Hepatocyte (in vitro differentiated cells): ENCODE measurements at regions not wholly inside any gene's neighbourhood (a gene's known extent, or its start where the extent isn't known, plus 50 kb on each side); places are given as distances from the start of the nearest gene placed in this dataset.

Experiments
- DNase-seq: peaks from one replicate; pipeline ENCODE4 v3.0.0-alpha.2; 2016; ENCODE audit warnings: low spot score
- H2AFZ ChIP-seq: fragments of 200-600 bp; sonication (generic); 2 replicates; pipeline ENCODE4 v1.6.0; 2016; ENCODE audit warnings: antibody characterized with exemption, mild to moderate bottlenecking
- H3K27ac ChIP-seq: fragments of 200-600 bp; sonication (generic); 2 replicates; pipeline ENCODE4 v1.5.1; 2016; ENCODE audit warnings: mild to moderate bottlenecking
- H3K27me3 ChIP-seq: fragments of 200-600 bp; sonication (generic); 2 replicates; pipeline ENCODE4 v1.6.1; 2016
- H3K36me3 ChIP-seq: fragments of 200-600 bp; sonication (generic); replicated peaks from 2 replicates; pipeline ENCODE4 v1.5.1; 2016; ENCODE audit warnings: low read depth; ENCODE audit not compliant: insufficient read depth
- H3K4me1 ChIP-seq: fragments of 200-600 bp; sonication (generic); 2 replicates; pipeline ENCODE4 v1.5.1; 2016; ENCODE audit warnings: mild to moderate bottlenecking, moderate library complexity; ENCODE audit not compliant: insufficient read depth
- H3K4me2 ChIP-seq: fragments of 200-600 bp; sonication (generic); 2 replicates; pipeline ENCODE4 v1.6.0; 2016
- H3K4me3 ChIP-seq: fragments of 200-600 bp; sonication (generic); 2 replicates; pipeline ENCODE4 v1.5.1; 2016; ENCODE audit warnings: mild to moderate bottlenecking
- H3K79me2 ChIP-seq: fragments of 200-600 bp; sonication (generic); 2 replicates; pipeline ENCODE4 v1.6.0; 2017; ENCODE audit warnings: mild to moderate bottlenecking
- H3K9me2 ChIP-seq: fragments of 200-600 bp; sonication (generic); replicated peaks from 2 replicates; pipeline ENCODE4 v1.6.0; 2017; ENCODE audit warnings: mild to moderate bottlenecking; ENCODE audit not compliant: insufficient read depth
- H3K9me3 ChIP-seq: fragments of 200-600 bp; sonication (generic); 2 replicates; pipeline ENCODE4 v1.5.1; 2016; ENCODE audit warnings: low read depth, mild to moderate bottlenecking
- H4K20me1 ChIP-seq: fragments of 200-600 bp; sonication (generic); 2 replicates; pipeline ENCODE4 v1.6.0; 2016; ENCODE audit warnings: mild to moderate bottlenecking; ENCODE audit not compliant: insufficient read depth, poor library complexity, severe bottlenecking
- CTCF ChIP-seq: fragments of 200-600 bp; sonication (generic); IDR thresholded peaks from 2 replicates; pipeline ENCODE4 v1.5.1; 2016; ENCODE audit warnings: antibody characterized with exemption, mild to moderate bottlenecking; ENCODE audit not compliant: poor library complexity
- EZH2 ChIP-seq: fragments of 200-600 bp; sonication (generic); IDR thresholded peaks from 2 replicates; pipeline ENCODE4 v1.6.1; 2016; ENCODE audit warnings: antibody characterized with exemption, mild to moderate bottlenecking, borderline replicate concordance
- EZH2phosphoT487 ChIP-seq: fragments of 200-600 bp; sonication (generic); IDR thresholded peaks from one replicate; pipeline ENCODE4 v1.6.1; 2018; ENCODE audit warnings: antibody characterized with exemption, mild to moderate bottlenecking, low read depth, moderate library complexity; ENCODE audit not compliant: unreplicated experiment, severe bottlenecking
- WGBS: methylation state at CpG from one replicate; pipeline ENCODE4 v1.1.6; 2016; ENCODE audit warnings: low lambda C conversion rate; ENCODE audit errors: missing lambda C conversion rate; 5-methylcytosine and 5-hydroxymethylcytosine counted together

GRCh38 chr11:92558323-92558722 lies 333.7 kb downstream of the FAT3 start:
- Histone ChIP-seq H3K9me2 (no peaks in the 10 kb centered on the region), H3K4me1 (no peaks in the 10 kb centered on the region), H3K79me2 (no peaks in the 10 kb centered on the region), H3K9me3 (no peaks in the 10 kb centered on the region), H3K36me3 (no peaks in the 10 kb centered on the region), H3K27ac (no peak overlapping the region), H2AFZ (no peak overlapping the region), H4K20me1 (no peaks in the 10 kb centered on the region), H3K27me3 (no peaks in the 10 kb centered on the region), H3K4me2 (no peak overlapping the region), H3K4me3 (no peak overlapping the region)
- WGBS, result 63% methylated on average over 3 of the region's 3 CpGs
- TF ChIP-seq CTCF, result no peak
- no peak for TF ChIP-seq EZH2
- no peak for DNase-seq

GRCh38 chr11:92569726-92570125 lies 345.1 kb downstream of the FAT3 start:
- 90% methylated on average over 1 of the region's 1 CpG for WGBS
- H3K9me3 ChIP-seq, result no peaks in the 10 kb centered on the region
- H3K4me2 ChIP-seq, result no peak overlapping the region
- H3K79me2 ChIP-seq, result no peaks in the 10 kb centered on the region
- H3K27ac ChIP-seq, result no peak overlapping the region
- no peak overlapping the region for H2AFZ ChIP-seq
- no peaks in the 10 kb centered on the region for H3K36me3 ChIP-seq
- TF ChIP-seq EZH2, result no peak
- no peak for TF ChIP-seq CTCF
- no peak for TF ChIP-seq EZH2phosphoT487
- no peaks in the 10 kb centered on the region for H4K20me1 ChIP-seq
- no peak for DNase-seq
- H3K4me3 ChIP-seq, result no peak overlapping the region
- H3K27me3 ChIP-seq, result no peaks in the 10 kb centered on the region
- H3K4me1 ChIP-seq, result no peaks in the 10 kb centered on the region
- H3K9me2 ChIP-seq, result no peaks in the 10 kb centered on the region

DNA sequence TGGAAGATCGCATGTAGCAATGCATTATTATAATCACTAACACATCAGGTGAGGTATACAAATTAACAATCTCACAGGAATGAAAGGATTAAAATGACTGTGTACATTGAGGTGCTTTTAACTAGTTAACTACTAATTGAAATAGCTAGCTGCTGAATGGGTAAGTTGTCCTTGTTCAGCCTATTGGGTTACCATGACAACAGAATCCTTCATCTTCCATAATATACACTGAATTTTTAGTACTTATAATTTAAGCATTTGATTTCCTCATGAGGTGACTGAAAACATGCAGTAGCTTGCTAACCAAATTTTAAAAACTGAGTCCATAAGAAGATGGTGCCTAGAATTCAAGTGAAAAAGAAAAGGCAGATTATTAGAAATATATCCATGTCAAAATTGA lies 347.9 kb downstream of the FAT3 start:
- WGBS, result 100% methylated on average over 1 of the region's 1 CpG
- no peak for DNase-seq
- H3K79me2 ChIP-seq, result no peaks in the 10 kb centered on the region
- no peak overlapping the region for H3K4me3 ChIP-seq
- no peaks in the 10 kb centered on the region for H3K36me3 ChIP-seq
- no peaks in the 10 kb centered on the region for H3K27me3 ChIP-seq
- no peaks in the 10 kb centered on the region for H4K20me1 ChIP-seq
- no peaks in the 10 kb centered on the region for H3K9me3 ChIP-seq
- H3K9me2 ChIP-seq, result no peaks in the 10 kb centered on the region
- no peak overlapping the region for H3K27ac ChIP-seq
- TF ChIP-seq CTCF (no peak), EZH2 (no peak), EZH2phosphoT487 (no peak)
- H2AFZ ChIP-seq, result no peak overlapping the region
- no peak overlapping the region for H3K4me2 ChIP-seq
- H3K4me1 ChIP-seq, result no peaks in the 10 kb centered on the region

DNA sequence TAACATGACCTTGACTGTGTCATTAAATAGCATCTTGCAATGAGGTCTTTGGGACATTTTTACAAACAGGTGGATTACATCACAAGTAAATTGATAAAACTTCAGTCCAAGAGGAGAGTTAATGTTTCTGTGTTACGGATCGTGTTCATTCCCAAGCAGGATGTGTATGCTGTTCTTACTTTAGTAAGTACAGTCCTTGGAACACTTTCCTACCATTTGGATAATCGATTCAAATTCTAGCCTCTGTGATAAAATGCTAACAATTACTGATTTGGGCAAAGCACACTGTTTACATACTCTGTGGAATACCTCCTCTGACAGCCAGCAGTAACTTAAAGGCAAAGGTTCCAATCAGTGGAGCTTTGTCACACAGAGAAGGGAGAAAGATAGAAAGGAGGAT lies 351.7 kb downstream of the FAT3 start:
- 78% methylated on average over 3 of the region's 3 CpGs for WGBS
- no peak for DNase-seq
- H3K9me3 ChIP-seq, result no peaks in the 10 kb centered on the region
- no peak overlapping the region for H3K4me3 ChIP-seq
- no peaks in the 10 kb centered on the region for H3K27me3 ChIP-seq
- H3K36me3 ChIP-seq, result no peaks in the 10 kb centered on the region
- no peaks in the 10 kb centered on the region for H4K20me1 ChIP-seq
- no peaks in the 10 kb centered on the region for H3K9me2 ChIP-seq
- TF ChIP-seq CTCF (no peak), EZH2phosphoT487 (no peak), EZH2 (no peak)
- H3K27ac ChIP-seq, result no peak overlapping the region
- H3K4me1 ChIP-seq, result no peaks in the 10 kb centered on the region
- H2AFZ ChIP-seq, result no peak overlapping the region
- H3K4me2 ChIP-seq, result no peak overlapping the region
- no peaks in the 10 kb centered on the region for H3K79me2 ChIP-seq
